ENCODE measurements at regions not wholly inside any gene's neighbourhood (a gene's known extent, or its start where the extent isn't known, plus 50 kb on each side); places are given as distances from the start of the nearest gene placed in this dataset.

- DNase-seq (ENCODE audit: insufficient read length, low spot score) (no peak), FAIRE-seq (no peak)
- TF ChIP-seq CTCF (IDR thresholded peaks at IDR 0.05; ENCODE audit: insufficient read depth, missing control alignments) = no peak
Measured at GRCh38 chr2:136437461-136437860, 319.5 kb upstream of the CXCR4 start.

GRCh38 chr2:136436936-136437335 is 319.0 kb upstream of the CXCR4 start:
- DNase-seq (ENCODE audit: insufficient read length, low spot score) (no peak), FAIRE-seq (no peak)
- TF ChIP-seq CTCF (IDR thresholded peaks at IDR 0.05; ENCODE audit: insufficient read depth, missing control alignments) = no peak

- no peak for DNase-seq (ENCODE audit: insufficient read length, low spot score)
- TF ChIP-seq CTCF (IDR thresholded peaks at IDR 0.05; ENCODE audit: insufficient read depth, missing control alignments) = no peak
- no peak for FAIRE-seq
Measured at GRCh38 chr2:136434251-136434715, 316.3 kb upstream of the CXCR4 start.

- TF ChIP-seq CTCF (IDR thresholded peaks at IDR 0.05; ENCODE audit: insufficient read depth, missing control alignments) = no peak
- no peak for FAIRE-seq
- no peak for DNase-seq (ENCODE audit: insufficient read length, low spot score)
Measured at GRCh38 chr2:136433261-136433660, 315.3 kb upstream of the CXCR4 start.

- TF ChIP-seq CTCF (IDR thresholded peaks at IDR 0.05; ENCODE audit: insufficient read depth, missing control alignments) = no peak
Measured at GRCh38 chr2:136424112-136424511, 306.2 kb upstream of the CXCR4 start.

GRCh38 chr2:136423516-136423996 is 305.6 kb upstream of the CXCR4 start:
- FAIRE-seq (no peak), DNase-seq (ENCODE audit: insufficient read length, low spot score) (peak; percentile 41)
- peak; percentile 90 for TF ChIP-seq CTCF (IDR thresholded peaks at IDR 0.05; ENCODE audit: insufficient read depth, missing control alignments)

More at GRCh38 chr2:136424112-136424511, 306.2 kb upstream of the CXCR4 start:
- FAIRE-seq (no peak), DNase-seq (ENCODE audit: insufficient read length, low spot score) (no peak)

GRCh38 chr2:136422512-136422911 is 304.6 kb upstream of the CXCR4 start:
- no peak for DNase-seq (ENCODE audit: insufficient read length, low spot score)
- FAIRE-seq = no peak
- TF ChIP-seq CTCF (IDR thresholded peaks at IDR 0.05; ENCODE audit: insufficient read depth, missing control alignments) = no peak
